H1 (cell line): ENCODE measurements at regions not wholly inside any gene's neighbourhood (a gene's known extent, or its start where the extent isn't known, plus 50 kb on each side); places are given as distances from the start of the nearest gene placed in this dataset.

Experiments
- BACH1 ChIP-seq: IDR thresholded peaks from 2 replicates; pipeline ENCODE4 v1.6.1; 2012; ENCODE audit warnings: low read length, improper control_type of control experiment
- EP300 ChIP-seq, 2 experiments: IDR thresholded peaks; 1 replicate in 1 of 2; 2 replicates in 1 of 2; pipeline ENCODE4 v1.6.1; 2011 to 2012; ENCODE audit warnings: low read depth in 2 of 2, low read length in 2 of 2, mild to moderate bottlenecking in 2 of 2, borderline replicate concordance in 1 of 2, inconsistent platforms in 1 of 2, moderate library complexity in 1 of 2
- EZH2 ChIP-seq: fragments of 200-600 bp; sonication (generic); IDR thresholded peaks from 2 replicates; pipeline ENCODE4 v1.7.1; 2012; ENCODE audit warnings: low read depth, mild to moderate bottlenecking, moderate library complexity, low read length, inconsistent platforms; ENCODE audit not compliant: severe bottlenecking
- GABPA ChIP-seq: IDR thresholded peaks from 2 replicates; pipeline ENCODE4 v1.6.1; 2011; ENCODE audit warnings: mild to moderate bottlenecking, low read length, moderate library complexity, borderline replicate concordance; ENCODE audit not compliant: insufficient read depth
- JUND ChIP-seq: IDR thresholded peaks from 2 replicates; pipeline ENCODE4 v1.6.1; 2011; ENCODE audit warnings: mild to moderate bottlenecking, improper control_type of control experiment, low read length
- KDM1A ChIP-seq: fragments of 200-600, 300-600 bp; sonication (generic); IDR thresholded peaks from 2 replicates; pipeline ENCODE4 v1.7.1; 2016; ENCODE audit warnings: mild to moderate bottlenecking, low read length, borderline replicate concordance
- POLR2A ChIP-seq, 2 experiments: IDR thresholded peaks; 1 replicate in 1 of 2; 2 replicates in 1 of 2; pipeline ENCODE4 v1.6.1; 2011; ENCODE audit warnings: low read depth in 2 of 2, low read length in 2 of 2, mild to moderate bottlenecking in 2 of 2; ENCODE audit errors: control extremely low read depth in 1 of 2
- RAD21 ChIP-seq, 2 experiments: IDR thresholded peaks in 1 of 2; conservative IDR thresholded peaks in 1 of 2; 2 replicates each; pipeline ENCODE4 v1.6.1; 2011; ENCODE audit warnings: low read depth in 2 of 2, low read length in 2 of 2, improper control_type of control experiment in 1 of 2, inconsistent platforms in 1 of 2, mild to moderate bottlenecking in 1 of 2, moderate library complexity in 1 of 2
- RFX5 ChIP-seq: IDR thresholded peaks from 2 replicates; pipeline ENCODE4 v1.6.1; 2011; ENCODE audit warnings: low read depth, low read length, improper control_type of control experiment, borderline replicate concordance
- SIN3A ChIP-seq, 2 experiments: IDR thresholded peaks in 1 of 2; conservative IDR thresholded peaks in 1 of 2; 2 replicates each; pipeline ENCODE4 v1.6.1; 2011 to 2012; ENCODE audit warnings: low read length in 2 of 2, improper control_type of control experiment in 1 of 2, low read depth in 1 of 2, mild to moderate bottlenecking in 1 of 2
- ZNF274 ChIP-seq: IDR thresholded peaks from 2 replicates; pipeline ENCODE4 v1.7.0; 2012; ENCODE audit warnings: low read length, borderline replicate concordance; ENCODE audit errors: extremely low read depth
- TF ChIP-seq, protein P1 (sequence below), 3 experiments: IDR thresholded peaks; 1 replicate in 2 of 3; 2 replicates in 1 of 3; pipeline versions ENCODE4 v1.5.1 to v1.6.1; 2011; ENCODE audit warnings: low read length in 3 of 3, mild to moderate bottlenecking in 3 of 3, inconsistent platforms in 2 of 3, low read depth in 1 of 3, moderate library complexity in 1 of 3; ENCODE audit not compliant: insufficient read depth in 1 of 3; ENCODE audit errors: control extremely low read depth in 1 of 3

DNA sequence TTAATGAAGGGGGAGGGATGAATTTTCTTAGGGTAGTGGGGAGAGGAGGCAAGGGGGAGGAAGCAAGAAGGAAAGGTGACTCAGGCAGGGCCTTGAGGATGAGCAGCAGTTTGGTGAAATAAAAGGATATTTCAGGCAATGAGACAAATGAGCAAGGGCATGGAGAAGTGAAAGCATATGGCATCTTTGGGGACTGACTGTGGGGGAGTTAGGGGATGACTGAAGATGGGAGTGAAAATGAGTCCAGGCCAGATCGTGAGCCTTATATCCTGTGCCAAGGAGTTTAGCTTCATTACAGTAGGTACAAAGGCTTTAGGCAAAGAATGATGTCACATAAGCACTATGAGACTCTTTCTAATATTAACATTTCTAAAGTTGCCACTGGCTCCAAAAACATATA lies 51.9 kb downstream of the ILRUN start:
- TF ChIP-seq EZH2, result no peak
- no peak for TF ChIP-seq ZNF274
- no peak for TF ChIP-seq RAD21 (IDR thresholded peaks at IDR 0.05 in 1 of 2, conservative IDR thresholded peaks at IDR 0.05 in 1 of 2; ENCODE audit: low read depth in 2 of 2, low read length in 2 of 2)
- TF ChIP-seq, protein P1, sequence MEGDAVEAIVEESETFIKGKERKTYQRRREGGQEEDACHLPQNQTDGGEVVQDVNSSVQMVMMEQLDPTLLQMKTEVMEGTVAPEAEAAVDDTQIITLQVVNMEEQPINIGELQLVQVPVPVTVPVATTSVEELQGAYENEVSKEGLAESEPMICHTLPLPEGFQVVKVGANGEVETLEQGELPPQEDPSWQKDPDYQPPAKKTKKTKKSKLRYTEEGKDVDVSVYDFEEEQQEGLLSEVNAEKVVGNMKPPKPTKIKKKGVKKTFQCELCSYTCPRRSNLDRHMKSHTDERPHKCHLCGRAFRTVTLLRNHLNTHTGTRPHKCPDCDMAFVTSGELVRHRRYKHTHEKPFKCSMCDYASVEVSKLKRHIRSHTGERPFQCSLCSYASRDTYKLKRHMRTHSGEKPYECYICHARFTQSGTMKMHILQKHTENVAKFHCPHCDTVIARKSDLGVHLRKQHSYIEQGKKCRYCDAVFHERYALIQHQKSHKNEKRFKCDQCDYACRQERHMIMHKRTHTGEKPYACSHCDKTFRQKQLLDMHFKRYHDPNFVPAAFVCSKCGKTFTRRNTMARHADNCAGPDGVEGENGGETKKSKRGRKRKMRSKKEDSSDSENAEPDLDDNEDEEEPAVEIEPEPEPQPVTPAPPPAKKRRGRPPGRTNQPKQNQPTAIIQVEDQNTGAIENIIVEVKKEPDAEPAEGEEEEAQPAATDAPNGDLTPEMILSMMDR (IDR thresholded peaks at IDR 0.05; ENCODE audit: control extremely low read depth in 1 of 3, insufficient read depth in 1 of 3, low read depth in 1 of 3, low read length in 3 of 3), result no peak
- no peak for TF ChIP-seq POLR2A (IDR thresholded peaks at IDR 0.05; ENCODE audit: control extremely low read depth in 1 of 2, low read depth in 2 of 2, low read length in 2 of 2)
- no peak for TF ChIP-seq RFX5
- TF ChIP-seq SIN3A (conservative IDR thresholded peaks at IDR 0.05 in 1 of 2, IDR thresholded peaks at IDR 0.05 in 1 of 2; ENCODE audit: low read depth in 1 of 2, low read length in 2 of 2), result no peak
- no peak for TF ChIP-seq KDM1A
- TF ChIP-seq BACH1, result no peak
- no peak for TF ChIP-seq GABPA
- no peak for TF ChIP-seq JUND
- TF ChIP-seq EP300 (IDR thresholded peaks at IDR 0.05; ENCODE audit: borderline replicate concordance in 1 of 2, low read depth in 2 of 2, low read length in 2 of 2), result no peak
